CD4-positive, alpha-beta memory T cell (primary cell): ENCODE measurements at regions not wholly inside any gene's neighbourhood (a gene's known extent, or its start where the extent isn't known, plus 50 kb on each side); places are given as distances from the start of the nearest gene placed in this dataset.

ENCODE experiments used
- CTCF ChIA-PET: fragments of 350-600 bp; sonication (Branson Sonifier 250); formaldehyde crosslinking; loops from one replicate; lab custom pipeline; 2021; ENCODE audit warnings: inconsistent platforms; ENCODE audit not compliant: partially characterized antibody; lab: Charles Lee
- POLR2A ChIA-PET: fragments of 350-600 bp; sonication (Branson Sonifier 250); formaldehyde crosslinking; loops from one replicate; lab custom pipeline; 2021; ENCODE audit not compliant: partially characterized antibody; lab: Charles Lee
- DNase-seq, 5 donors: peaks; one replicate each; pipeline versions ENCODE4 v3.0.0 to v3.0.0-alpha.2; 2020 to 2022; ENCODE audit warnings: mixed read lengths in 1 of 5
- H3K27ac ChIP-seq: one replicate; pipeline ENCODE4 v1.7.0; 2013; ENCODE audit warnings: low read depth, low read length
- H3K27me3 ChIP-seq: 2 replicates; pipeline ENCODE4 v1.7.0; 2013; ENCODE audit warnings: mild to moderate bottlenecking, low read length, moderate library complexity; ENCODE audit not compliant: insufficient read depth
- H3K36me3 ChIP-seq: 2 replicates; pipeline ENCODE4 v1.7.0; 2013; ENCODE audit warnings: mild to moderate bottlenecking, low read length, moderate library complexity; ENCODE audit not compliant: insufficient read depth
- H3K4me1 ChIP-seq: 2 replicates; pipeline ENCODE4 v1.7.0; 2013; ENCODE audit warnings: mild to moderate bottlenecking, low read length, moderate library complexity; ENCODE audit not compliant: insufficient read depth
- H3K4me3 ChIP-seq, 2 donors: one replicate each; pipeline ENCODE4 v1.7.0; 2013; ENCODE audit warnings: low read length in 2 of 2, mild to moderate bottlenecking in 1 of 2
- H3K9me3 ChIP-seq, 2 donors: one replicate each; pipeline ENCODE4 v1.7.0; 2013; ENCODE audit warnings: low read length in 2 of 2, control low read depth in 1 of 2; ENCODE audit not compliant: control insufficient read depth in 1 of 2
- H3K27ac Mint-ChIP-seq, 7 donors: one replicate each; pipeline ENCODE4 v1.8.0; 2020 to 2021; ENCODE audit warnings: mixed read lengths in 7 of 7, mild to moderate bottlenecking in 6 of 7, inconsistent platforms in 3 of 7, moderate library complexity in 3 of 7
- H3K27me3 Mint-ChIP-seq, 2 donors: one replicate each; pipeline ENCODE4 v1.8.0; 2020 to 2021; ENCODE audit warnings: mixed read lengths in 2 of 2
- H3K36me3 Mint-ChIP-seq, 2 donors: one replicate each; pipeline ENCODE4 v1.8.0; 2020 to 2021; ENCODE audit warnings: mixed read lengths in 2 of 2, inconsistent platforms in 1 of 2, mild to moderate bottlenecking in 1 of 2
- H3K4me1 Mint-ChIP-seq, 4 donors: one replicate each; pipeline ENCODE4 v1.8.0; 2020 to 2021; ENCODE audit warnings: mixed read lengths in 4 of 4, mild to moderate bottlenecking in 1 of 4
- H3K4me3 Mint-ChIP-seq, 8 donors: one replicate each; pipeline ENCODE4 v1.8.0; 2020 to 2021; ENCODE audit warnings: mixed read lengths in 8 of 8, mild to moderate bottlenecking in 7 of 8, moderate library complexity in 6 of 8, inconsistent platforms in 3 of 8
- H3K9me3 Mint-ChIP-seq, 8 donors: one replicate each; pipeline ENCODE4 v1.8.0; 2020 to 2021; ENCODE audit warnings: mixed read lengths in 8 of 8, mild to moderate bottlenecking in 5 of 8, inconsistent platforms in 3 of 8, moderate library complexity in 1 of 8
- intact Hi-C: fragments of 100-400 bp; cut with micrococcal nuclease; formaldehyde crosslinking; loops from one replicate; pipeline ENCODE4 v1.15.1; 2023

DNA sequence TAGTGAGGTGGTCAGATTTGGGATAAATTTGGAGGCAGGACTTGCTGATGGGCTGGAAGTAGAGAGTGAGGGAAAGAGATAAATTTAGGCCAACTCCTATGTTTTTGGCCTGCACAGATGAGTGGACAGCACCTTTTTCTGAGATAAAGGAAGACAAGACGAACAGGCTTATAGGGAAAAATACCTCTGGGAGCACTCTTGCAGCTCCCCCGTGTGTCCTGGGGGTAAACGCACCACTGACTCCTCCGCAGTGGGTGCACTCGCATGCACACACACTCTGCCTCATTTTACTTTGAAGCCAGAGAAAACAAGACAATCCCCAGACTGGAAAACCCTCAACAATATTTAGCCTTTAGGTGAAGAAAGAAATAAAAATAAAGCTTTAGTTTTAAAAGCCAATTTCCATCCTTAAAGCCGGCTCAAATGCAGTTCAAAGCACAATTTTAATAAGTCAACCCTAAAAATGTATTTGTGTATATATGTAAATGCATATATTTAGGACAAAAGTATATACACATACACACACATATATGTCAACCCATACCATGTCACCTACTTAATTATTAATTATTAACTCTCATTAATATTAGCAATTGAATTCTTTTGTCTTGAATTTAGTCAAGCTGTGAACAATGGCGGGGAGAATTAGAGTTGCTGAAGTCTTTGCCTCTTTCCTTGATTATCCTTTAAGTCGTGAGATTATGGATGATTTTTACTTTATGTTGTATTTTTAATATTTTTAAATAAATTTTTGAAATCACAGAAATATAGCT lies 341.8 kb downstream of the ZNF326 start:
- H3K4me3 Mint-ChIP-seq = no peak overlapping the region

DNA sequence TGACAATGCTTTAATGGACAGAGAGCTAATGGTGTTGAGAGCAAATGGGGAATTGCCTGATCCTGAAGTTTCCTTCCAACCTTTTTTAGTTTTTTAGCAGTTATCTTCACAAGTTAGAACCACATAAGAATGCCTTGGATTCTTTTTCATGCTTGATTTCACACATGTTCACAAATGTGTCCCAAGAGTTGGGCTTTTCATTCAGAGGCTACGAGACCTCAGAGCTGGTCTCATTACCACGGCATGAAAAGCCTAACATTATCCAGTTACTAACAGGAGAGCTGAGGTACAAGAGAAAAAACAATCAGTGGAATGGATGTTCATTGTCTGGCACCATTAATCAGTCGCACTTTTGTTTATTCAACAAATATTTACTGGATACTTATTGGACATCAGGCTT lies 340.6 kb downstream of the ZNF326 start:
- ChIA-PET POLR2A (no interaction called here), CTCF (no interaction called here)
- no peak overlapping the region for H3K27ac Mint-ChIP-seq

More for the DNA sequence above, 341.8 kb downstream of the ZNF326 start:
- Histone ChIP-seq H3K4me1 (peaks cover 9% of the 10 kb centered on the region), H3K36me3 (no peaks in the 10 kb centered on the region), H3K9me3 (no peaks in the 10 kb centered on the region), H3K27ac (no peak overlapping the region), H3K4me3 (no peak overlapping the region), H3K27me3 (no peaks in the 10 kb centered on the region)
- H3K36me3 Mint-ChIP-seq = no peaks in the 10 kb centered on the region
- ChIA-PET CTCF (no interaction called here), POLR2A (no interaction called here)
- H3K27ac Mint-ChIP-seq = no peak overlapping the region
- no peak for DNase-seq
- peaks cover 5 to 14% (median 11%) of the 10 kb centered on the region in 4 donors for H3K4me1 Mint-ChIP-seq
- peaks cover 0 to 4% (median 0%) of the 10 kb centered on the region in 8 donors for H3K9me3 Mint-ChIP-seq
- no peaks in the 10 kb centered on the region for H3K27me3 Mint-ChIP-seq
- intact Hi-C loops = no loop called here

GRCh38 chr1:90334137-90334536 lies 339.2 kb downstream of the ZNF326 start:
- no peak overlapping the region for H3K27ac Mint-ChIP-seq
- CTCF ChIA-PET = no interaction called here
- intact Hi-C loops = no loop called here

More for the DNA sequence above, 340.6 kb downstream of the ZNF326 start:
- H3K27me3 ChIP-seq = no peaks in the 10 kb centered on the region
- no peak for DNase-seq
- Mint-ChIP-seq H3K9me3 (peaks cover 0 to 4% (median 0%) of the 10 kb centered on the region in 8 donors), H3K27me3 (no peaks in the 10 kb centered on the region), H3K36me3 (no peaks in the 10 kb centered on the region), H3K4me1 (peaks cover 5 to 13% (median 9%) of the 10 kb centered on the region in 4 donors), H3K4me3 (no peak overlapping the region)
- no peaks in the 10 kb centered on the region for H3K36me3 ChIP-seq
- no peak overlapping the region for H3K4me3 ChIP-seq
- H3K27ac ChIP-seq = no peak overlapping the region
- intact Hi-C loops = no loop called here
- H3K9me3 ChIP-seq = no peaks in the 10 kb centered on the region
- peaks cover 9% of the 10 kb centered on the region for H3K4me1 ChIP-seq

DNA sequence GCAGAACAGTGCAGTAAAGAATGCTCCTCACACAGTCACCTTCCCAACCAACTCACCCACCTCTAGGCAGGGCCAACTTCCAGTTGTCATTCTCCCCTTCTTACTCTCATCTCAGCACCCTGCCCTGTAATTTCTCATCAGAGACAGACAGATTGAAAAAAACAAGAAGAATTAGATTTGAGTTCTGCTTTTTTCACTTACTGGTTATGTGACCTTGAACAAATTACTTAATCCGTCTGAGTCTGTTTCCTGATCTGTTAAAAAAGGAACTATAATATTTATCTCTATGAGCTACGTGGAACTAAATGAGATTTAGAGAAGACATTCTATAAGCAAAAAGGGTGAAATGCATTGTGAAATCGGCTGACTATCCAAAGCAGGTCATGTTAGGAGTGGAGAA lies 330.3 kb downstream of the ZNF326 start:
- Histone ChIP-seq H3K4me3 (no peak overlapping the region), H3K9me3 (no peaks in the 10 kb centered on the region), H3K27me3 (no peaks in the 10 kb centered on the region), H3K36me3 (no peaks in the 10 kb centered on the region), H3K4me1 (no peaks in the 10 kb centered on the region), H3K27ac (no peak overlapping the region)
- DNase-seq = no peak
- no peaks in the 10 kb centered on the region for H3K4me1 Mint-ChIP-seq
- H3K27me3 Mint-ChIP-seq = peaks cover 7% of the 10 kb centered on the region in 2 donors
- H3K27ac Mint-ChIP-seq = no peak overlapping the region
- intact Hi-C loops = no loop called here
- no peaks in the 10 kb centered on the region for H3K36me3 Mint-ChIP-seq
- ChIA-PET CTCF (no interaction called here), POLR2A (no interaction called here)
- peaks cover 0 to 3% (median 0%) of the 10 kb centered on the region in 8 donors for H3K9me3 Mint-ChIP-seq
- H3K4me3 Mint-ChIP-seq = no peak overlapping the region

More at GRCh38 chr1:90334137-90334536, 339.2 kb downstream of the ZNF326 start:
- H3K27ac ChIP-seq = no peak overlapping the region
- no peaks in the 10 kb centered on the region for H3K27me3 Mint-ChIP-seq
- no peaks in the 10 kb centered on the region for H3K36me3 ChIP-seq
- POLR2A ChIA-PET = no interaction called here
- no peaks in the 10 kb centered on the region for H3K27me3 ChIP-seq
- DNase-seq = no peak
- H3K4me1 Mint-ChIP-seq = no peaks in the 10 kb centered on the region
- no peaks in the 10 kb centered on the region for H3K36me3 Mint-ChIP-seq
- no peak overlapping the region for H3K4me3 Mint-ChIP-seq
- peaks cover 0 to 4% (median 0%) of the 10 kb centered on the region in 8 donors for H3K9me3 Mint-ChIP-seq
- no peaks in the 10 kb centered on the region for H3K4me1 ChIP-seq
- H3K9me3 ChIP-seq = no peaks in the 10 kb centered on the region
- no peak overlapping the region for H3K4me3 ChIP-seq

DNA sequence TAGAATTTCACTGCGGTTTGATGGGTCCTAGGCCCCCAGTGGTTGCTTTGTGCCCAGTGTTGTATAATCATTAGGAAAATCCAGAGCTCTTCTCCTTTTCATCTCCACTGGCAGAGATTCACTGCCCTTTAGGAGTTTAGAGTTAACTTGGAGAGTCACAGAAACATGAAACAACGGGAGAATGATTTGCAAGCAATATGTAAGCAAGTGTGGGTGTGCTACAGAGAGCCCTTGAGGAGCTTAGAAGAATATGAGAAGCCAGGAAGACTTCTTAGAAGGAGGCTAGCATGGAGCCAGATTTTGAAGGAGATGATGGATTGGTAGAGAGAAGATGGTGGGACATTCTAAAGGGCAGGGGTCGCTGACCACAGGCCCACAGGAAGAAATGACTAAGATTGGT lies 327.3 kb downstream of the ZNF326 start:
- Histone ChIP-seq H3K27me3 (no peaks in the 10 kb centered on the region), H3K27ac (no peak overlapping the region), H3K9me3 (no peaks in the 10 kb centered on the region), H3K36me3 (no peaks in the 10 kb centered on the region), H3K4me3 (no peak overlapping the region), H3K4me1 (no peaks in the 10 kb centered on the region)
- Mint-ChIP-seq H3K27me3 (peaks cover 3 to 7% of the 10 kb centered on the region in 2 donors), H3K4me1 (no peaks in the 10 kb centered on the region), H3K4me3 (no peak overlapping the region), H3K27ac (no peak overlapping the region), H3K9me3 (peaks cover 0 to 3% (median 0%) of the 10 kb centered on the region in 8 donors), H3K36me3 (no peaks in the 10 kb centered on the region)
- CTCF ChIA-PET = no interaction called here
- POLR2A ChIA-PET = no interaction called here
- intact Hi-C loops = no loop called here
- no peak for DNase-seq

GRCh38 chr1:90319918-90320317 lies 325.0 kb downstream of the ZNF326 start:
- Mint-ChIP-seq H3K9me3 (peaks cover 0 to 5% (median 0%) of the 10 kb centered on the region in 8 donors), H3K36me3 (no peaks in the 10 kb centered on the region), H3K4me1 (no peaks in the 10 kb centered on the region), H3K27me3 (peaks cover 3 to 8% of the 10 kb centered on the region in 2 donors), H3K27ac (no peak overlapping the region), H3K4me3 (no peak overlapping the region)
- no peaks in the 10 kb centered on the region for H3K4me1 ChIP-seq
- H3K9me3 ChIP-seq = no peaks in the 10 kb centered on the region
- H3K4me3 ChIP-seq = no peak overlapping the region
- ChIA-PET CTCF (no interaction called here), POLR2A (no interaction called here)
- no peaks in the 10 kb centered on the region for H3K36me3 ChIP-seq
- intact Hi-C loops = no loop called here
- no peak overlapping the region for H3K27ac ChIP-seq
- no peaks in the 10 kb centered on the region for H3K27me3 ChIP-seq
- no peak for DNase-seq

GRCh38 chr1:90318431-90318830 lies 323.5 kb downstream of the ZNF326 start:
- DNase-seq = no peak
- Histone ChIP-seq H3K36me3 (no peaks in the 10 kb centered on the region), H3K27me3 (no peaks in the 10 kb centered on the region), H3K4me3 (no peak overlapping the region), H3K27ac (no peak overlapping the region), H3K9me3 (no peaks in the 10 kb centered on the region), H3K4me1 (no peaks in the 10 kb centered on the region)
- intact Hi-C loops = no loop called here
- Mint-ChIP-seq H3K27me3 (peaks cover 1 to 6% of the 10 kb centered on the region in 2 donors), H3K27ac (no peak overlapping the region), H3K9me3 (peaks cover 0 to 5% (median 0%) of the 10 kb centered on the region in 8 donors), H3K36me3 (no peaks in the 10 kb centered on the region), H3K4me3 (no peak overlapping the region), H3K4me1 (no peaks in the 10 kb centered on the region)
- POLR2A ChIA-PET = no interaction called here
- CTCF ChIA-PET = no interaction called here
